Skin of body (tissue), 2 donors: ENCODE measurements at regions not wholly inside any gene's neighbourhood (a gene's known extent, or its start where the extent isn't known, plus 50 kb on each side); places are given as distances from the start of the nearest gene placed in this dataset. TPM values are rescaled to one million over a fixed set of nuclear protein-coding genes. Genes with fewer than 3 reads are reported as not detected.

Experiments
- DNase-seq: peaks from one replicate; lab custom pipeline; 2025; lab: John Stamatoyannopoulos, UW
- small RNA-seq: library from RNA; depleted of rRNA; stranded (forward); fragments of <200 nt; gene quantifications from one replicate; pipeline ENCODE3, GENCODE V24; 2014; ENCODE audit warnings: low replicate concordance

GRCh38 chr18:6648581-6648980, 80.9 kb upstream of the ARHGAP28 start:
- DNase-seq, result no peak

- peak; percentile 21 for DNase-seq
These were observed 79.9 kb upstream of the ARHGAP28 start for GRCh38 chr18:6649421-6650126.

- no peak for DNase-seq
These were observed 79.4 kb upstream of the ARHGAP28 start for GRCh38 chr18:6650127-6650507.

DNA sequence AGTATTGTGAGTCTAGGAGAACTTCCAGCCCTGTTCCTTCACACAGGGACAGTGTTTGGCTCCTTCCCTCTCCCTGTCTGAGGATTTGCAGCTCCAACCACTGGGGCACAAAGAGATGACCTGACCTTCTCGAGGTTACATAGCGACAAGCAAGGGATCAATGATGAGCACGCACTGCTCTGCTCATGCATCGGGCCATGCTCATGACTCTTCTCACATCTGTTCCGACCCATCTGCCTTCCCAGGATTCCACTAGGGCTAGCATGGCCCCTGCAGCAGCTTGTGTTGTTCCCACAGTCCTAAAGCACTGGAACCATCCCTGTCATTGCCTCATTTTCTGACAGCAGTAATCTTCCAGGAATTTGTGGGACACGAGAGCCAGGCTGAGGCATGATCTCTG, 78.8 kb upstream of the ARHGAP28 start:
- DNase-seq, result no peak

GRCh38 chr18:6652098-6652497, 77.4 kb upstream of the ARHGAP28 start:
- DNase-seq, result no peak

- no peak for DNase-seq
These were observed 75.6 kb upstream of the ARHGAP28 start for GRCh38 chr18:6653880-6654279.

DNA sequence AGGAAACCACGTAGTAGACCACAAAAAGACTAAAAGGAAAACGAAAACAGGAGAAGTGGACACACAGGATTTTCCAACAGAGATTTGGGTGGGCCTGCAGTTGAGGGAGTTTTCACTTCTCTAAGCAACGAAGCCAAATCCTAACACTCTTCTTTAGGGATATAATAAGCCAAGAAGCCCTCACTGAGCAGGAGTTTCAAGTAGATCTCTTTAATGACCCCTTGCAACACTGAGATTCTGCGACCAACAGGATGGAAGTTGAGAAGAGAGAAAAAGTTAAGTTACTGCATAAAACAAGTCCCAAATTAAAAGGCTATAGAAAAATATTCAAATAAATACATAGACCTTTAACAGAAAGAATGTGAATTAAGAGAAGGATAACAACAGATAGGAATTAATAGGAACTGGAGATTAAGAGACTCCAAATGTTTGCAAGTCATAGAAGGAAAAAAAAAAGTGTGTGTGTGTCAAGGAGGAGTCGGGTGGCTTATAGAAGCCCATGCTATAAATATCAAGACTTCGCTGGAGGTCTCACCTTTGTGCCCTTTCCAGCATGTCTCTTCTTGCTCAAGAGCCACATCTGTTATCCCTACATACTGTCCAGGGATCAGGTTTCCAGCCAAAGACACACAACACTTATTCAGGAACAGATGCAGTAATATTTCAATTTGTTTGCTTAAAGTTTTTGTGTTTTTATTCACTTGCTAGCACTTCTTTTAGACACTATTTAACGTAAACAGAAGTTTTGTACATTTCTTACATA, 69.4 kb upstream of the ARHGAP28 start:
- DNase-seq, result peak; percentile 71

DNA sequence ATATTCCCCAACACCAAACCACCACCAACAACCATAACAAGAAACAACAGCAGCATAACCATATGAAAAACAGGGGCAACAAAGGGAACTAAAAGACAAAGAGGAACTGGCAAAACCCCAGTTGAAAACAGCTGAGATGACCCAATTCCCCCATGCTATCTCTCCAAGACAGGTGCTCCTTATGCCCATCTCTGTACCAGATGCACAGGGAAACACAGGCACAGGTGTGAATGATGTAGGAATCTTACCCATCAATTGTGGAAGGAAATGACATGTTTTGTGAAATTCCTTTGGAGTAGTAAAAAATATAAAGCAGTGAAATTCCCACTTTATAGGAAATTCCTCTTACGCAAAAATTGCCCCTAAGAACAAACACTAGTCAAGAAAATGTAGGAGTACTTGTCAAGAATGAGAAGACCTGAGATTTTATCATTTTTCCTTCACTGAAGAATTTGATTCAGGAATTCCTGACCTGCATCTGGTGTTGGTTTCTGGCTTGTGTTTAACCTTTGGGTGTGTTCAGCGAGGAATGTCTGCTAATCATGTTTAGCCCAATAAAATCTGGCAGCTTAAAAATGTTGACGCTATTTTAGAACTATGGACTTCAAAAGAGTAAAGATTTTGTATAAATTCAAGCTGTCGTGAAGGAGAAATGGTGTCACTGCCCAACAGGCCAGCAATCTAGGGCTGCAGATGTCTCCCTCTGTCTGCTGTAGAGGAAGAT, 67.7 kb upstream of the ARHGAP28 start:
- DNase-seq, result no peak

DNA sequence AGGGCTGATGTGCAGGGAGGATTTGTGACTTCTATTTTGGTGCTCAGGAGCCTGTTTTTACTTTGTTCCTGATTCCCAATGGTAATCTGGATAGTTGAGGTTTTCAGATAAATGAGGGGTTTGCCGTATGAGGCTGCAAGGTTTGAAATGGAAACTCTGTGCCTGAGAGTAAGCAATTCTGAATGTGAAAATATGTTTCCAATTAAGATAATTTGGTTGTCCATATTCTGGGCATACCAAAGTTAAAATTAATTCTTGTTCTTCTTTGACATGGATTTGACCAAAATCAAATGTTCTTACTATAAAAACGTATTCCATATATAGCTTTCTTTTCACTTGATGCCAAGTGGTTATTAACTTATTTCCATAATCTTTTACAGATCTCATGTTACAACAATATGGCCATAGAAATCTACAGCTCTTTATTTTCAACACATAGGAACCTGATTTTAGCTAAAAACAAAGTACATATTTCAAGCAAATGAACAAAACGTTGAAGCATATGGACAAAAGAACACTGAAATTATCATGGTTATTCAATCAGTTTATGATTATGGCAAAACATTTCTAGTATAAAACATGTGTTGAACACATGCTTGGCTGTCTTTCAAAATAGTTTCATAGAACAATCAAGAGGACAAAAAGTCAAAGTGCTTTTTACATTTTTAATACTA, 63.4 kb upstream of the ARHGAP28 start:
- DNase-seq, result peak; percentile 94

DNA sequence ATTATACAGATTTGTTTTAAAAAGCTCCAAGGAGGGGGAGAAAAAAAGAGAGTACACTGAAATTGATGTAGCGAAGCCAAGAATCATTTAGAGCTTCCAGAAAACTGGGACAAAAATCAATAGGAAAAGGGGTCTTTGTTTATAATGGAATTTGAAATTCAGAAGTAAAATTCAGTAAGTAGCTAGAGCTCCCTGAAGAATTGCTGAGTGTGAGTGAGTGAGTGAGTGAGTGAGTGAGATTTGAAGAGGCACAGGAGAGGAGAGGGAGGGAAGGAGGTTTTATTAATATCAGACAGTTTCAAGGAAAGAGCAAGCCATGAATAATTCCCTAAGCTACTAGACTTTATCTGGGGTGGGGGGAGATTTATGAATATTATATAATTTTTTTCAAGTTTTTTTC, 60.7 kb upstream of the ARHGAP28 start:
- no peak for DNase-seq

DNA sequence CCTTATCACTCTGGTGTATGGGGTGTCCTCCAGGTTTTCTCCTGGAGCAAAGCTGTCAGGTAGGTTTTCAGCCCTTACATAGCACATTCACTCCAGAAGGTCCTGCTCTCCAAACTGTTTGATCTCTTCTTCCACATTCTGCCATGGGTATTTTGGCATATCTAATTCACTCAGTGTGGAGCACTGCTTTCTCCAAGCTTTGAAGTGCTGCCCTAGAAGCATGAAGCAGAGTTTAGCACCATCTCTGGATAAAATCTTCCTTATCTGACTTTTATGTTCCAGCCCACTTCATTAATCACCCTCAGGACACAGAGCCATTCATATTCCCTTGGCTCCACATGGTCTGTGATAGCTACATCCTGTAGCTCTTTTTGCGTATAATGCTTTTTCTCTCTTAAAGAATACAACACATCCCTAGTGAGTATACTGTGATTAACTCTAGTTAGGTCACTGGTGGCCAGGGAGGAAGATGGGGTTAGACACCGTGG, 56.7 kb upstream of the ARHGAP28 start:
- DNase-seq, result no peak

- DNase-seq, result no peak
These were observed 52.4 kb upstream of the ARHGAP28 start for GRCh38 chr18:6677086-6677485.

- DNase-seq, result no peak
These were observed 50.3 kb upstream of the ARHGAP28 start for GRCh38 chr18:6679201-6679600.

Small RNAs in the stretch of these regions (small RNA-seq; reads per million reads assigned to genes)
- gene RN7SL282P, result not detected
